GM12874 (cell line): ENCODE measurements at regions not wholly inside any gene's neighbourhood (a gene's known extent, or its start where the extent isn't known, plus 50 kb on each side); places are given as distances from the start of the nearest gene placed in this dataset.

Experiments
- CTCF ChIP-seq: IDR thresholded peaks from 2 replicates; pipeline ENCODE4 v1.5.1; 2011; ENCODE audit warnings: low read depth, mild to moderate bottlenecking, control low read depth, low read length, moderate library complexity; ENCODE audit not compliant: insufficient read depth

- TF ChIP-seq CTCF, result no peak
Observed at GRCh38 chr7:32223071-32223650, 153.0 kb upstream of the PDE1C start.

GRCh38 chr7:32222251-32222900 is 152.2 kb upstream of the PDE1C start:
- no peak for TF ChIP-seq CTCF

- TF ChIP-seq CTCF, result no peak
Observed at GRCh38 chr7:32221736-32222135, 151.5 kb upstream of the PDE1C start.

GRCh38 chr7:32221056-32221455 is 150.8 kb upstream of the PDE1C start:
- no peak for TF ChIP-seq CTCF

GRCh38 chr7:32219416-32219815 is 149.2 kb upstream of the PDE1C start:
- TF ChIP-seq CTCF, result no peak

- no peak for TF ChIP-seq CTCF
Observed at GRCh38 chr7:32218741-32219288, 148.6 kb upstream of the PDE1C start.

GRCh38 chr7:32218154-32218467 is 147.9 kb upstream of the PDE1C start:
- no peak for TF ChIP-seq CTCF
